GM19351 (cell line): ENCODE measurements at regions not wholly inside any gene's neighbourhood (a gene's known extent, or its start where the extent isn't known, plus 50 kb on each side); places are given as distances from the start of the nearest gene placed in this dataset.
A peak's percentile ranks its signal among the peaks of the same experiment; 100 is the strongest.

Source experiments
- ATAC-seq: cut with Tn5 transposase; IDR thresholded peaks from one replicate; pipeline ENCODE4 v1.9.1; 2021; ENCODE audit warnings: mild to moderate bottlenecking, moderate library complexity; ENCODE audit not compliant: unreplicated experiment

DNA sequence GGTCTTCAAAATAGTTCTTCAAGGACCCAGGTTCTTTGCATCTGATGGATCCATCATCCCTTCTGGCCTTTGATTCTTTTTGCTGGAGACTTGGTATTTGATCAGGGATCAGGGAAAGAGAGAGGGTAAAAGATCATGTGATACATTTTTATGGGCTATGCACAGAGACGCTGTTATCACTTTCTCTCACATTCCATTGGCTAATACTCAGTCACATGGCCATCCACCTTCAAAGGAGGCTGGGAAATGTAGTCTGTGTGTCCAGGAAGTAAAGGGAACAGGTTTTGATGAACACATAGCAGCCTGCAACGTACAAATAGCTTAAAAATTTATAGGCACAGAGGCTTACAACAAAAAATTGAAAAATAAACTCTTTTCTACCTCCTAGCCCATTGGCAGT, 629.6 kb upstream of the FANCL start:
- peak; percentile 60 for ATAC-seq

- ATAC-seq = no peak
Observed at GRCh38 chr2:58866946-58867345, 625.8 kb upstream of the FANCL start.

DNA sequence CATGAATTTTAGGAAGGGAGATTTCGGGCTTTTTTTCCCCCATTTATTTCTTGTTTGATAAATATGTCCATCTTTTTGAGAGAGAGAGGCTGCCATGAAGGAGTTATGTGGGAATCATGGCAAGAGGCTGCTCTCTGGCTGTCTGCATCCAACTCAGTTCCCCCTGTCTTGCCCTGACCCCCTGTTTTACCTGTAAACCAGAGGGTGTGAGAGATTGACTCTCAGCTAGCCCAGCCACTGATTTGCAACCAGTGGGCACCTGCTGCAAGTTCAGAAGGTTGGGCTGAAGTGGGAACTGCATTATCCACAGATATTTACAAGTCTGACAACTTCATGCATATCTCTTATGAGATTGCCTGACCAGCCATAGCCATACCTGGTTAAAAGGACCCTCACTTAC, 625.4 kb upstream of the FANCL start:
- ATAC-seq = no peak

DNA sequence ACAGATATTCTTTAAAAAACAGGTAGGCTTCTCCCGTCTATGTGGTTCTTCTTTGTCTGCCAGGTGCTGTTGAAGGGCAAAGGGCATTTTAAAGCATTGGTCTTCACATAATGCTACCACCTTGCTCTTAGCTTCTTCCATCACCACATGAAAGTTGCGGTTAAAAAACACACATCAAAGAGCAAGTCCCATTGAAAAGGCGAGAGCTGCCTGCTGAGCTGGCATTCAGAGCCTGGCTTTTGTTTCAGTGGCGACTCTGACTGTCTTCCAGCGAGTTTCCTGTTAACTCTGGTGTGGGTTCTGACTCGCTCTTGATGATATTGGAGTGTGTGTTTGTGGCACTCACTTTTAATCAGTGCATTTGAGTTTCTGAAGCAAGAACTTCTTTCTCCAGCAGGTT, 624.9 kb upstream of the FANCL start:
- ATAC-seq = peak; percentile 24

GRCh38 chr2:58865436-58865835, 624.3 kb upstream of the FANCL start:
- peak; percentile 68 for ATAC-seq

DNA sequence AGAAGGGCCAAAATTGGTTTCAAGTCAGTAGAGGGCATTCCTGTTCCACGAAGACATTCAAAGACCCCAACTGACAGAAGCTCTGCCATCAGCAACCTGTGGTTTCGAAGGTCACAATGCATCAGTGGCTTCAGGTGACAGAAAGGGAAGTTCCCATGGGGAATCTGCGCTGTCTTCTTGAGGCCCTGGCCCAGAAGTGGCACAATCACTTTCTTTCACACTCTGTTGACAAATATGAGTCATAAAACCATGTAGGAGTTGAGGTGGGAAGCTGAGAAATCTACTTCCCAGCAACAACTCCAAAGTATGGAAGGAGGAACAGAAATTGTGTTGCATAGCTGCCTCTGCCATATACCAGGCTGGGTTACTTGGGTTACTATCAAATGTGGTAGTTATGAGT, 621.1 kb upstream of the FANCL start:
- ATAC-seq = peak; percentile 42

GRCh38 chr2:58860586-58860985, 619.5 kb upstream of the FANCL start:
- ATAC-seq = no peak

- ATAC-seq = no peak
Observed at GRCh38 chr2:58856100-58856499, 615.0 kb upstream of the FANCL start.

- ATAC-seq = no peak
Observed at GRCh38 chr2:58853420-58853819, 612.3 kb upstream of the FANCL start.

GRCh38 chr2:58852905-58853304, 611.8 kb upstream of the FANCL start:
- ATAC-seq = no peak

- ATAC-seq = no peak
Observed at GRCh38 chr2:58852243-58852642, 611.1 kb upstream of the FANCL start.

DNA sequence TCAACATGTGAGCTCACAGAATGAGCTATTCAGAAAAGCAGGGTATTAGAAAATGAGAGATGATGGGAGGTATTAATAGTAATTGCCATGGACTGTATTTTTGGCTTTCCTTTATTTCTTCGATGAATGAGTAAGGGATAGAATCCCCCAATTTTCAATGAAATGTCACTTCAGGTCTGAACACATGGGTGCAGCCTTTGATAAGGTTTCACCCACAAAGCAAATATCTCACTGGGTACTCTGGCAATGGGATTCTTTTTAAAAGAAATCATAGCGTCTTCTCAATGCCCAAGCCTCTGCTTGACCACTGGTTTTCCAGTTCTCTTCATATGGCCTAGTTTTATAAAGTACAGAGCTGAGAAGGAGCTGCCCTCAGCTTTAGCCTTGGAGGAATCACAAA, 610.5 kb upstream of the FANCL start:
- ATAC-seq = no peak

- no peak for ATAC-seq
Observed at GRCh38 chr2:58845011-58845410, 603.9 kb upstream of the FANCL start.

DNA sequence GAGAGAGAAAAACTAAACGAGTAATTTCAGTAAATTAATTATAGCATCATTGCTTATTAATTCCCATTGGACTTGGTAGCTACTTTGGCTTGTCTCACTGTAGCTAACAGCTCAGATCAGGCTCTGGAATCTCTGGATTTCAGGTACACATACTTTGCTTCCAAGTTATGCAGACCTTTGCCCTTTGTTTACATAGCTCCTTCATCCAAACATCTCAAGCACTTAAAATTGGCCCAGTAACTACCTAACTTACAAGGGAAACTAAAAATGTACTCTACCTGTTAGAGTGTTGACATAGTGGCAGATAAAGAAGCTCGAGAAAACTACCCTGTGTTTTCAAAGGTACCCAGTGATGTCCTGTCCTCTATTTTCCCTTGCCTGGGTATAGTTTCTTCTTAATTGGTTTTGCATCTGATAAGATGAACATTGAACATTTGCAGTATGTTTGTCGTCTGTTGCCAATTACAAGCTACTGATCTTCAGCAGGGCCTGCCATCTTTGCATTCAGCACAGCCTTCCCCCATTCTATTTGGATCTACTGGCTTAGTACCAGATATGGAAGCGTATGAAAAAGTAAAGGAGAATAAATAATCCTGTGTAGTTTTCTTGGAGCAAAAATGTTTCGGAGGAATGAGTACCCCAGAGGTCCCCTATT, 601.5 kb upstream of the FANCL start:
- no peak for ATAC-seq

- ATAC-seq = no peak
Observed at GRCh38 chr2:58834404-58834803, 593.3 kb upstream of the FANCL start.

- no peak for ATAC-seq
Observed at GRCh38 chr2:58826795-58827194, 585.7 kb upstream of the FANCL start.

DNA sequence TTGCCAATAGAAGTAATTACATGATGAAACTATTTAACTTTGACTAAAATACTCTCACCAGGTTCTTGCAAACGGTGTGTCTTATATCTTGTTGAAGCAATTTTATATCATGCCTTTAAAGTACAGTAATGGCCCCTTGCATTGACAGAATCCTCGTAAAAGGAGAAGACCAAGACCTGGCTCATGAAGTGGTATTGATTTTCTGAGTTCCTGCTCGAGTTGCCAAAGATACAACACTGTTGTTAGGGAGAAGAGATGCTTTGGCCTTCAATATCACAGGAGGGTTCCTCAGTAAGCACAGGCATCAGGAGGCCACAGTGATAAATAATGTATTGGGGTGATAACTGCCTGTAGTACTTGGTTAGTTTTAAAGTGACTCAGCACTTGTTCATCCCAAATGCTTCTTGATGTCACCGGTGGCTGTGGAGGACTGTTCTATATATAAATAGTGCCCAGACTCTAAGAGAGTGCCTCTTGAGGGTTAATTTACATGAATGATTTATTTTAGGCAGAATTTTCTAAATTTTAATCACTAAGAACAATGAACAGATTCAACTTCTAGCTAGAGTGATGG, 571.7 kb upstream of the FANCL start:
- no peak for ATAC-seq

DNA sequence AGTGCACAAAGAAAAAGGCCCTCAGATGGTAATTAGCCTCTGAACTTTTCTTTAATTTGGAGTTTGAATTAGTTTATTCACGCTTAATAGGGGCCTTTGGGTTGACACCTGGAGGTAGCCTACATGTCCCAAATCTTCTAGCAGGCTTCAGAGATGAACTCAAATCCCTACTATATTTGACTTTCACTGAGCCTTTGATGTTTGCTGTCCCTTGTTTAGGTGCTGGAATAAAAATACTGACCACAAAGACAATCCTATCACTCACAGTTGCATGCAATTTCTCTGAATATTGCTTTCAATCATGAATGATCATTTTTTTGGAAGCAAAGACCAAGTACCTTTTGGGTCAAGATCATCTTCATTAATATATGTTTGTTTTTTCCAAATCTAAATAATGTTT, 564.0 kb upstream of the FANCL start:
- no peak for ATAC-seq

DNA sequence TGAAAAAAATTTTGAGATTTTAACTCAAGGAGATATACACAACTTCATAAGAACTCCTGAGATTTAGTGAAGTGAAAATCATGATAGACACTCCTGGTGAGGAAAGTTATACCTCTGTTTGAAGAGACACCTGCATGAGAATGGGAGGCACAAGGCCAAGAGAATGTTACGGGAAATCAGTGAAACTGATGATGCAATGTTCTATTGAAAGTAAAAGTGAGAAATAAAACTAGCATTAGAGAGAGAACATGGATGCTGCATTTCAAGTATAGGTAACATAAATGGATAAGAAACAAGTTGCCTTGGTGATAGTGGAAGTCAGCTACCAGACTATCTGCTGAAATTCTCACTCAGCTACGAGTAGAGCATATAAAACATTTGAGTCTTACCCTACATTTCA, 562.1 kb upstream of the FANCL start:
- ATAC-seq = peak; percentile 64

DNA sequence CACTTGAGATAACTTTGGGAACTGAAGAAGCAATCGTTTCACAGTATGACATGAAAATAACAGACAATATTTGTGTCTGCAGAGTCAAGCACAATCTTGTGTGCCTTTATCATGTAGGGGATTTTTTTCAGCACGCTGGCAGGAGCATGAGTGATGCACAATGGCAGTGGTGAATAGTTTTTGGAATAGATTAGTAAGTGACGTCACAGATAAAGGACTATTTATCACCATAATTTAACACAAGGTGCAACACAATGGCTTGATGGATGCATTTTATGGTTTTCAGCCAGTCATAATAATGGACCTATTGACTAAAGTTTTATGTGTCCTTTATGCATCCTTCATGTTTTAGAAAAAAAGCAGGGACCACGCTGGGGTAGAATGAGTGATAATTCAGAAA, 559.8 kb upstream of the FANCL start:
- ATAC-seq = no peak

- no peak for ATAC-seq
Observed at GRCh38 chr2:58798676-58799208, 557.6 kb upstream of the FANCL start.

DNA sequence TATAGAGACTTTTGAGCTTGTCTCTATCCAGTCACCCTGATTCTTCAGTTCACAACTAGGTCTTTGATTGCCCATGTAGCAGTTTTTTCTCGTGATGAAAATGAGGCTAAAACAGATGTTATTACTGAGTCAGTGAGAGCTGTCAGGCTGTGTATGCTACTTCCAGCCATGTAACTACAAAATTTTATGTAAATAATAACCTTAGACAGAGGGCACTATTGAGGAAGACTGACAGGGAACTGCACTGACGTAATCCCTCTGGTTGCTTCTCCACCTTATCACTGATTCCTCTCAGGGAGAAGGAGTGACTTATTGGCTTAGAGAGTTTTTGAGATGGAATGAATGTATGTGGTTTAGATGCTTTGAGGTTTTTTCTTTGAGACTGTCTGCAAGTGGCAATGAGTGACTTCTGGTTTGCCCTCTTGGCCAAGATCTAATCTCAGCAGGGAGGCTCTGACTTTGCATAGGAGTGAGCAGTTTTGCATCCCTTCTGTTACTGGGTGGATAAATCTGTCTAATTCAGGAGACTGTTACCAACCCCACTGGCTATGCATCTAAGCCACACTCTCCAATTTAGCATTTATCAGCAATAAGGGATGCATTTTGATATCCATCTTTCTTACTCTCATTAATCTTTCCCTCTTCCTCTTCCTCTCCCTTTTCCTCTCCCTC, 555.2 kb upstream of the FANCL start:
- ATAC-seq = no peak
